ENCODE measurements at regions not wholly inside any gene's neighbourhood (a gene's known extent, or its start where the extent isn't known, plus 50 kb on each side); places are given as distances from the start of the nearest gene placed in this dataset.

- Histone ChIP-seq H3K4me3 (ENCODE audit: low read depth, low read length) (no peak overlapping the region), H3K36me3 (replicated peaks) (no peaks in the 10 kb centered on the region), H3K27ac (no peak overlapping the region), H3K27me3 (replicated peaks) (no peaks in the 10 kb centered on the region)
- in situ Hi-C loops (cut with HindIII; ENCODE audit: low pct_ligation_motif_present, low sequenced_read_pairs), result no loop called here
- TF ChIP-seq CTCF (IDR thresholded peaks at IDR 0.05; ENCODE audit: low read depth, low read length, missing control alignments), result no peak
- DNase-seq, result no peak
Measured at GRCh38 chr1:56256153-56257000, 323.0 kb downstream of the PLPP3 start.

- Histone ChIP-seq H3K27ac (no peak overlapping the region), H3K36me3 (replicated peaks) (no peaks in the 10 kb centered on the region), H3K27me3 (replicated peaks) (no peaks in the 10 kb centered on the region), H3K4me3 (ENCODE audit: low read depth, low read length) (no peak overlapping the region)
- no peak for TF ChIP-seq CTCF (IDR thresholded peaks at IDR 0.05; ENCODE audit: low read depth, low read length, missing control alignments)
- in situ Hi-C loops (cut with HindIII; ENCODE audit: low pct_ligation_motif_present, low sequenced_read_pairs), result no loop called here
- DNase-seq, result no peak
Measured at GRCh38 chr1:56255516-56256152, 323.7 kb downstream of the PLPP3 start.

GRCh38 chr1:56254130-56254529, 325.2 kb downstream of the PLPP3 start:
- in situ Hi-C loops (cut with HindIII; ENCODE audit: low pct_ligation_motif_present, low sequenced_read_pairs), result no loop called here
- H3K27me3 ChIP-seq (replicated peaks), result no peaks in the 10 kb centered on the region
- DNase-seq, result no peak
- H3K4me3 ChIP-seq (ENCODE audit: low read depth, low read length), result no peak overlapping the region
- no peak for TF ChIP-seq CTCF (IDR thresholded peaks at IDR 0.05; ENCODE audit: low read depth, low read length, missing control alignments)
- no peaks in the 10 kb centered on the region for H3K36me3 ChIP-seq (replicated peaks)
- H3K27ac ChIP-seq, result no peak overlapping the region

GRCh38 chr1:56250809-56251208, 328.6 kb downstream of the PLPP3 start:
- H3K4me3 ChIP-seq (ENCODE audit: low read depth, low read length), result no peak overlapping the region

GRCh38 chr1:56249234-56249633, 330.1 kb downstream of the PLPP3 start:
- no peak overlapping the region for H3K4me3 ChIP-seq (ENCODE audit: low read depth, low read length)
- in situ Hi-C loops (cut with HindIII; ENCODE audit: low pct_ligation_motif_present, low sequenced_read_pairs), result no loop called here
- H3K27ac ChIP-seq, result no peak overlapping the region
- TF ChIP-seq CTCF (IDR thresholded peaks at IDR 0.05; ENCODE audit: low read depth, low read length, missing control alignments), result no peak
- no peaks in the 10 kb centered on the region for H3K27me3 ChIP-seq (replicated peaks)
- no peaks in the 10 kb centered on the region for H3K36me3 ChIP-seq (replicated peaks)
- DNase-seq, result no peak

More at GRCh38 chr1:56250809-56251208, 328.6 kb downstream of the PLPP3 start:
- TF ChIP-seq CTCF (IDR thresholded peaks at IDR 0.05; ENCODE audit: low read depth, low read length, missing control alignments), result no peak
- Histone ChIP-seq H3K36me3 (replicated peaks) (no peaks in the 10 kb centered on the region), H3K27ac (no peak overlapping the region), H3K27me3 (replicated peaks) (no peaks in the 10 kb centered on the region)
- no peak for DNase-seq
- in situ Hi-C loops (cut with HindIII; ENCODE audit: low pct_ligation_motif_present, low sequenced_read_pairs), result no loop called here
